Activated T-helper 1 cell treated with Interleukin-2 at 50 U/mL for 16 hours (primary cell): ENCODE measurements at regions not wholly inside any gene's neighbourhood (a gene's known extent, or its start where the extent isn't known, plus 50 kb on each side); places are given as distances from the start of the nearest gene placed in this dataset.

Experiments used
- DNase-seq: peaks from one replicate; pipeline ENCODE4 v3.0.0-alpha.2; 2020; ENCODE audit warnings: low read depth

DNA sequence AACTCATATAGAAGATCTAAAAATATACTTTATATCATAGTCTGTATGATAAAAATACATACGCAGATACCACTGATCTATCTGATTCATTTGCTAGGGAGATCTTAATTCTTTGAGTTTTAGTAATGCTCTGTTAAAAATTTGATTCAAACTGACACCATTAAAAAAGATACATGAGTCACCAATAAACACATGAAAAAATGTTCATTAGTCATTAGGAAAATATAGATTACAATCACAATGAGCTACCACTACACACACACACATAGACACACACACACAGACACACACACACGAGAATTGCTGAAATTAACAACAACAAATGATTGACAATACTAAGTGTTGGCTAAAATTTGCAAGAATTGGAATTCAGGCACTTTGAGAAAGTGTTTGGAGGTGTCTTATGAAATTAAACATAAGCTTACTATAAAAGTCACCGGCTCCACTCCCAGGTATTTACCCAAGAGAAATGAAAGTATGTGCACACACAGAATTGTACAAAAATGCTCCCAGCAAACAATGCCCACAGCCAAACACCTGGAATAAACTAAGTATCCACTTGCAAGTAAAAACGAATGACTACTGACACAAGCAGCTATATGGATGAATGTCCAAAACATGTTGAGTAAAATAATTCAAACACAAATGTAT lies 117.7 kb upstream of the GGTLC1 start:
- DNase-seq: no peak

DNA sequence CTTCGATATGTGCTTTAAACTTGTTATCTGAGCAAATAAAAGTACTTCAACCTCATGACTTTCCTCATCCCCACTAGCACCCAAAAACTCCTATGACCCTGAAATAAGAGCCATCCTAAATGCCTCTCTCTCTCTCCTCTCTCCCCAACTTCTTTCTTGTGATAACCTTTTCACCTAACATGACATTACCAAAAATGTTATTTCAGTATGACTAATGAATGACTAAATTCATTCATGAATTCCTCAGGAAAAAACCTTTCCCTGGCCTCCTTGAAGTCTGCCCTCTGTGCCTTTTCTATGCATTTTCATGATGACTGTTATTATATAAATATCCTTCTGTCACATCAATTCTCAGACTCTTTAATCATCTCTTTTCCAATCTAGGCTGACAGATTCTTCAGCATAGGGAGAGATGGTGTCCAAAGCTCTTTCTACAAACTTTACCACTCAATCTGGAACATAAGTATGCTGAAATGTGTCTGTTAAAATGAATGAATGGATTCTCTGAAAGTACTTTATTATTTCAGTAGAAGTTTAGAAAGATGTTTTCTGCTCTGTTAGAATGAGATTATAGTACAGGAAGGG lies 114.3 kb upstream of the GGTLC1 start:
- DNase-seq: no peak

DNA sequence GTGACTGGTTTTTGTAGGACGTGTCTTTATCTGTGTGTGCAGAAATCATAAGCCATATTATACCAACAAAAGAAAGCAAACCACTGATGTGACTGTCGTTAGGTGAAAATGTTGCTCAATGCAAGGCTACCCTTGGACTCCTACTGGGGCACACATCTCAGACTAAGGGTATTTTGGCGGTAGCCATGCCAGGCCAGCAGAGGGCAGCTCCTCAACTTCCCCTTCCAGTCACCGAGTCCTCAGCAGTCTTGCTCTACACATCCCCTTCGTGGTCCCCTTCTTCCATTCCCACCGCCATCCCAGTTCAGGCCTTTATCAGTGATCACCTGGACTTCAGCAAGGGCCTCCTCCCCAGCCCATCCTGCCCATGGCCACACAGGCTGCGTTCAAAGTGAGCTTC lies 113.7 kb upstream of the GGTLC1 start:
- no peak for DNase-seq

DNA sequence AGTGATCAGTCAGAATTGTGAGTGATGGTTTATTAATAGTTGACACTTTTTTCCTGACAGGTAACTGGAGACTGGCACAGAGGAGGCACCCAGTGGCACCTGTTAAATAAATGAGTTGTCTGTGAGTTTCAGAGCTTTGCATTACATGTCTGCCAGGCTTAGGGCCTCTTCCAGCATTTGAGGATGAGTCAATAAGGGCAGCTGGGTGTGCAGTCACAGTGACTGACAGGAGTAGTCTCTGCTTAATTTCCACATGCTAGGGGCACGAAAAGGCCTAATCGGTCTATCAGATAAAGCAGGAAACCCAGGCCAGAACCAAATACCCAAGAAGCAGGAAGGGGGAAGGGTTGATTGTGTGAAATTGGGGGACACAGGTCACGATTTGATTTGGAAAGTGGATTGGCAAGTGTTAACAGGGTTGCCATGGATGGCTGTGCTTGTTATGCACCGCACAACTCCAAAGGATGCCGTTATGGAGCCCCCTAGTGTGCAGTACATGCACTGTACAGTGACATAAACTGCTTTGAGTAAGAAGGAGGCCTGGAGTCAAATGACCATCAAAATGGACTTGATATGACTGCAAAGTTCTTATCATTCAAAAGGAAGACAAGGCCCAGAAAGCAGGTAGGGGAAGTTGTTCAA lies 111.9 kb upstream of the GGTLC1 start:
- DNase-seq: peak; percentile 26

DNA sequence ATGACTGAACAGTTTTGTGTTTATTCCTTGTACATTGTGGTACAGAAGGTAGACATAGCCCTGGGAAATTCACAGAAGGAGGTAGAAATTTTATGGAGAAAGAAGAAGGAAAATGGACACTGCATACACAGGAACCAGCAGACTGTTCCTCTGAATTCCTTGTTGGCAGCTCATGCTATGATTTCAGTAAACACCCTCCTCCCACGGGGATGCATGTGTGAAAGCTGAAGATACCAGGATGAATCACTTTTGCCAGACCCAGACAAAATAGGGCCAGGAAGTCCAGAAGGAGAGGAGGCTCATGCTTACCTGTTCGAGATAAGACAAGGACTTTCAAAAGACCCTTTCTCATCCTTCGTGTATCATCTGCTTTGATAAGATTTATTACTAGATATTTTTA lies 110.3 kb upstream of the GGTLC1 start:
- DNase-seq: no peak

DNA sequence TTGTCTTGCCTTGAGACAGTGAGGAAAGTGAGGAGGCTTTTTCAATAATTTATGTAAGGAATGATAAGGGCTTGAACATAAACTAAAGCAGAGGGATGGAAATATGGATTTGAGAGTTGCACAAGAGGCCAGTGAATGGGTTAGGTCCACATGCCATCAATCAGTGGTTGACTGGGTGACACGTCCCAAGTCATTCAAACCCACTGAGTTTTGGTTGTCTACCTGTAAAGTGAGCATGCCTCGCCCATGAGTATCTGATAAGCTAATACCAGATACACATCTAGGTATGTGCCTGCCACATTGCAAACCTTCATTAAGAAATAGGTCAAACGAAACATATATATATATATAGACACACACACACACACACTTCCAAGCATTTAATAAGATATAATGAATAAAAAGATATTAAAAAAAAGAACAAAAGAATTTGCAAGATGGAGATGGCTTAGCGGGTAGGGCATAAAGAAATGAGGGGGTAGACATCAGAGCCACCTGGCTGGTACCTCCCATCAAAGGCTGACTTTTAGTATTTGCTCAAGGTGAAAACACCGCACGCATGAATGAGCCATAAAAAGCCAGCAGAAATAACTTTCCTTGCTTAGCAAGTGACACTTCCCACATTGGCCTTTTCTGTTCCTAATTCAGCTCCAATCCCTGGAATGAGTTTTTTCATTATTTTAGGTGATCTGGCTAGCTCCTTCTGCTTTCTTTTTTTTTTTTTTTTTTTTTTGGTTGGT lies 109.1 kb upstream of the GGTLC1 start:
- no peak for DNase-seq

DNA sequence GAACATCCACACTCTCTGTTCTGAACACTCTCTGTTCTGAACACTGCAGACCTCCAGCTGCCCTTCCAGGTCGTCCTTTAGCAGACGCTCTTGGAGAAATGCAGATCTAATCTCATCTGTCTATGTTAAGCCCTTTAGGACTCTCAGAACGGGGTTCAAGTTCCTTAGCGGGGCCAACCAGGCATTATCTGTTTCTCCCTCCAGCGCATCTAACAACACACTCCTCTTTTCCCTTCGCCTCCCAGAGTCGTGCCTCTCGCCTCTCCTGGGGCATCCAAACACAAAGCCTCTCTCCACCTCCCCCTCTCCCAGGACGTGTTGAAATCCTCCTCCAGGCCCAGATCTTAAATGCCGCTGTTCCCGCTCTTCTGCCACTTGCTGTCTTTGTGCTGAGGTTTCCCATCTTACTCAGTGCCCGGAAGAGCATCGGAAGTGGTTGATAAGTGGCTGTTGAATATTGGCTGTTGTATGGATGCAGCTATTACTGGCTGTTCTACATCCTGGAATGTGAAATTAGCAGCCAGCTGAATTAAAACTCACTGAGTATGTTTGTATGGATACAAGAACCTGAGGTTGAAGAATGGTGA lies 108.4 kb upstream of the GGTLC1 start:
- DNase-seq: no peak

DNA sequence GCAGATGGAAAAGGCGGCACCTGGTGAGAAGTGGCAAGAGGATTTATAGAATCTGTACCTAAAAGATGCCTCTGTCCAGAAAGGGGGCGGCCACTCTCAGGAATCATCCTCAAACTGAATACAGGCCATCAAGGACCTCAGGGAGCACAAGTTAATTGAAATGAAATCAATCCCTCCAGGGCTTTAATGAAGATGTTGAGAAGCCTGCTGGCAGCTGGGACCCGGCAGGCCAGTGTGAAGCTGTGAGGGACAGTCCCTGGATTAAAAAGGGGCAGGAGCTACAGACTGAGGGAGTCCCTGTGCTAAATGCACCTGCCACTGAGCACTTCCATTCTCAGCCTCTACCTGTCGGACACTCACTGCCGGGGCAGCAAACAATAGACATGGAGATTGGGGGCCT lies 107.7 kb upstream of the GGTLC1 start:
- no peak for DNase-seq

DNA sequence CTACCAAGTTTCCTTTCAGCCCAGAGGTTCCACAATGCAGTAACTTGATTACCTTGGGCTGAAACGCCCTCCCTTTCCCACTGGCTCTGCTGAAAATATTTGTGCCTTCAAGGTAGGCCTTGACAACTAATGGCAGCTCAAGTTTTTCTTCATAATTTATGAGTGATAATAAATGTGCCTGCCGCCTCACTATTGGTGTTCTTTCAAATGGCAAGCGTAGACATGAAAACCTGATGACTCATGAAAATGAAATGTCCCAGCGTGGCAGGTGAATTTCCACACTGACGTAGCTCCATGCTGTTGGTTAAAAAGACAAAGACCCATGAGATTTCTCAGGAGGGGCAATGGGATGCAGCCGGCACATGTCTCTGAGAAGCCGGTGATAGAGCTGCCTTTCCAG lies 107.2 kb upstream of the GGTLC1 start:
- no peak for DNase-seq

DNA sequence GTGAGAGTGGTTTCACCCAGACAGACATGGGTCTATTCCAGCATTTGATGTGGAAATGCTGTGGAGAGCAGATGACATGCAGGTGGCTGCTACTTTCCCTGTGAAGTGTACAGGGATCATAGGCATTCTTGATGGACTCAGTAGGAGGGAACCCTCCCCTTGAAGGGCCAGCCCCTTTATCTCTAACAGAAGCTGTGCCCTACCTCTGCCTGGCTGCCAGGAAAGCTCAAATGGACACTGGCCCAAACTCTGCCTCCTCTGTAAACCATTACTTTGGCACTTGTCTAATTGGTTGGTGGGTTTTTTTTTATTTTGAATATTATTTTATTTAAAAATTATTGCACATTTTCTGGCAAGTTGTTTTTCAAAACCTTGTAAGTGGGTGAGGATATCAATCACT lies 106.7 kb upstream of the GGTLC1 start:
- DNase-seq: no peak

DNA sequence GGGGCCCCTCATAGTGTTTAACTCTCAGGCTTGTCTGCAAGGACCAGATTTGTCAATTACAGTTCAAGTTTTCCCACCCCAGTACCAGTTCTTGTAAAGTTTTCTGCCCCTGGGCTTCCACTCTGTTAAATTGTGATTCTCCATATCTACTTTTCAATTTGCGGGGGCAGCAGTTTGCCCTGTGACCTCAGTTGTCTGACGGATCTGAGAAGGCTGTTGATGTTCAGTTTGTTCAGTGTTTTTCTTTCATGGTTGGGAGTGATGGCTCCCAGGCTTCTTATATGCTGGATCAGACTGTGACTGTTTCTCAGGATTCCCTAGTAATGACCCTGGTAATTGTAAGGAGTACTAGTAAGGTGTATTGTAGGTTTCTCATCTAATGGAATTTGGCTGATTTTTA lies 101.0 kb upstream of the GGTLC1 start:
- DNase-seq: no peak

DNA sequence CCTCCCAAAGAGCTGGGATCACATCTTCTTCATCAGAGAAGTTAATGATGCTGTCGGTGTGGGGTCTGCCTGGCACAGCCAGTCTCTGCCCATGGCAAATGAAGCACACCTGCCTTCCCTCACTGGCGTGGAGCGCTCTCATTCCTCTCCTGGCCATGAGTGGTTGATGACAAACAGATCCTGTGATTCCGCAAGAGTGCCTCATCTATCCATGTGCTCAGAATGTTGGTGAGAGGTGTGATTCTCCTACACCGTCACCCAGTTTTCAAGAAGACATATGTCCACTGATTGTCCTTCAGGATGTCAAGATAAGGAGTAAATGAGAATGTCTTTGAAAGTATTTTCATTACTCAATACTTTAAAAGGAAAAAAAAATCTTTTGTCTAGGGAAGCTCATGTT lies 97.5 kb upstream of the GGTLC1 start:
- DNase-seq: no peak

DNA sequence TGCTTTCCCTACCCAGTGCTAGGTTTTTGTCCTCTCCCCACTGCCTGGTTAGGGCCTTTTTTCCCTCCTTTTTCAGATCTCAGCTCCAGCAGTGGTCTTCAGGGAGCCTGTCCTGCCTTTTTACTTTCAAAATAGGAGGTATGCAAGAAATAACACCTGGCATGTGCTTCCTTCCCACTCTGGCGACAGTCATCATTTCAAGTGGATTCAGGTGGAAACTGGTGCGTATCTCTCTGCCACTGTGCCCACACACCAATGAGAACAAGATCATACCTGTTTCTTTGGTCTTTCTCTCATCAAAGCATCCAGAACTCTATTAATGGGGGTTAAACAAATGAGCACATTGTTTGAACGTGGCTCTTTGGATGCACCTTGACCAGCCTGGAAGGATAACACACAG lies 95.7 kb upstream of the GGTLC1 start:
- DNase-seq: no peak

DNA sequence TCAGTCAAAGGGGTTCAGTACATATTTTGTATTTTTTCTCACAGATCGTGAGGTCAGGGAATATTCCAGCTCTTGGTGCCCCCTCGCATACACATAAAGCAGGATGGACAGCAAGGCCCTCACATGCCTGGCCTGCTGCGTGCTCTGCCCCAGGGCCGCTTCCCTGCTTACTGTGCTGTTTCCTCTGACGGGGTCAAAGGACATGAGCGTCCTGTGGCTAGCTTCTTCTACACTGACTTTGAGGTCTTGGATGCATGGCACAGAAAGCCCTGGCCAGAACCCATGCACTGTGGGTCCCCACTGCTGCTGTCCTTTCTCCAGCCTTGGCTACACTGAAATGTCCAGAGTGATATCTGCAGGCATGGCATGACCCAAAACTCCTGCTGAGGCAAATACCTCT lies 92.5 kb upstream of the GGTLC1 start:
- no peak for DNase-seq

DNA sequence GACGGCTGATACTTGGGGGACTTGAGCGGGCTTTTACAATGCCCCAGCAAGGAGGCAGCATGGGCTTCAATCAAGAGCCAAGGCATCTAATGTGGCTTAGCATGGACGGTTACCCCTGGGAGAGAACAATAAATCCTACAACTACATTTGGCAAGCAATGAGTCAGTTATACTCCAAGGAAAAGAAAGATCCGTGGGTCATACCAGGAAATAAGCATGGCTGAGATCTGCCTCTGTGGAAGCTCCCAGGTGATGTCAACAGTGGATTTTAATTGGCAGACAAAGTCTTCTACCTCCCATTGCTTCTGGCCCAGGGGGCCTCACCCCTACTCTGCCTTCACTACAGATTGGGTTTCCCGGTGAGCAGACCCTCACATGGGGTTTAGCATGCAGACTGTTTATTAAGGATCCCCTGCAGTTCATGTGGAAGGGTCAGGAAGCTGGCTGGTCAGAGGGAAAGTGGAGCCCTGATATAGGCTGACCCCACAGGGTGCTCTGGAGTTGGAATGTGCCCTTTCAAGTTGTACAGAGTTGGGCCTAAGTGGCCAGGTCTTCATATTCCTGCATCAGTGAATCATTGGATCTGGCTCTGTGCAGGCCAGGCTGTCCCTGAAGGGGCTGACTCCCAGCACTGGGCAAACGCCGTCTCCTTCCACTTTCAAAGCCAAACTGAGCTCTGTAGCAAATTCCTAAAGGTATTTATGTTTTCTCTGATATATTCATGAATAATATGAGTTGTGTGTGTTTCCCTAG lies 91.3 kb upstream of the GGTLC1 start:
- no peak for DNase-seq

DNA sequence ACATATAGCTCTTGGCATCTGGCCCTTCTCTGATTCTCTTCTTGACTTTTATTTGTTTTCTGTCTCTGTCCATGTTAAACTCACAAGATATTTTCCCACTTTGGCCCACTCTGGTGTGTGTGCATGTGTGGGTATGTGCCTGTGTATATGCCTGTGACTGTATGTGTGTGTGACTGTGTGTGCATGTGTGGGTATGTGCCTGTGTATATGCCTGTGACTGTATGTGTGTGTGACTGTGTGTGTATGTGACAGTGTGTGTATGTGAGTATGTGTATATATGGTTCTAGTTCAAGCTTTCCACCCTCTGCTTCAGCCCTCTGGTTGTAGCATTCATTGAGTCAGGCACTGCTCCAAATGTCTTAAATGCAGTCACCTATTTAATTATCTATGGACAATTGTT lies 88.6 kb upstream of the GGTLC1 start:
- no peak for DNase-seq

DNA sequence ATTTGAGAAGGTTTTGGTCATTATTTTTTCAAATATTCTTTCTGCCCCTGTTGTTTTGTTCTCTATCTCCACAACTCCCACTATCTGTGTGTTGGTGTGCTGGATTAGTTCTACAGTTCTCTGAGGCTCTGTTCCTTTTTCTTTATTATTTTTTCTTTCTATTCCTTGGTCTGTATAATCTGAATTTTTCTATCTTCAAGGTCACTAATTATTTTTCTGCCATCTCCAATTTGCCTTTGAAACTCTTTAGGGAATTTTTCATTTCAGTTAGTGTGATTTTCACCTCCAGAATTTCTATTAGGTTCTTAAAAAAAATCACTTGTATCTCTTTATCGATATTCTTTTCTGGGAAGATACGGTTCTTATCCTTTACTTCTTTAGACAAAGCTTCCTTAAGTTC lies 82.1 kb upstream of the GGTLC1 start:
- no peak for DNase-seq

DNA sequence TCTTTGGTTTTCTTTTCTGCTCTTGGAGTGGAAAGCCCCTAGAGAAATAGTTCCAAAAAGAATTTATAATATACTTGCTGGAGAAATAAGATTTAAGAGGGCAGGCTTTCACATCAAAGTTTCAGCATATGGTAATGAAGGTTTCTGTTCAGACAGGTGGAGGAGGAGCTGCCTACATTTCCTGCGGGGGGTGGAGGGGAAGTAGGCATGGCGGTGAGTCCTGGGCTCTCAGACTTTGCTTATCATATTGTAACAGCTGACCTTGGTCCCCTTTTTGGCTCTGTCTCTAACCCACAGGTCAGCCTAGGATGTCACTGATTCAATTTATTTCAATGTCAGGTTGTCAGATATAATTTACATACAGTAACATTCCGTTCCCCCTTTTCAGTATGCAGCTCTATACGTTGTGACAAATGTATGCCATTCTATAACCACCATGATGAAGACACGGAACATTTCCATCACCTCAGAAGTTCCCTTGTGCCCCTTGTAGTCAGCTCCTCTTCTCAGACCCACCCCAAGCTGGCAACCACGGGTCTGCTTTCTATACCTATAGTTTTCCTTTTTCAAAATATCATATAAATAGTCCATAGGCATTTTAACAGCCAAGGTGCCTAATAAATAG lies 77.6 kb upstream of the GGTLC1 start:
- DNase-seq: no peak

DNA sequence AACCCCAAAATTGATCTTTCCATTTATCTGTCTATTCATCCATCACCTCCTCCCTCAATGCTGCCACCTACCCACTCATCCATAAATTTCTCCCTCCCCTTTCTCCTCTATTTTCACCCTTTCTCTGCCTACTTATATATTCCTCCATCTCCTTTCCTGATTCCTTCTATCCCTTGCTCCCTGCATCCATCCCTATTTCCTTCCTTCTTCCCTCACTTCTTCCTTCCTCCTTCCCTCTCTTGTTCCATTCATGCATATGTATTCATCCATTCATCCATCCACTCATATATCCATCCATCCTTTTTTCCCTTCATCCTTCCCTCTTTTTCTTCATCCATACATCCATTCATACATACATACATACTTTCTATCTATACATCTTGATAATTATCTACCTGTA lies 76.3 kb upstream of the GGTLC1 start:
- no peak for DNase-seq

DNA sequence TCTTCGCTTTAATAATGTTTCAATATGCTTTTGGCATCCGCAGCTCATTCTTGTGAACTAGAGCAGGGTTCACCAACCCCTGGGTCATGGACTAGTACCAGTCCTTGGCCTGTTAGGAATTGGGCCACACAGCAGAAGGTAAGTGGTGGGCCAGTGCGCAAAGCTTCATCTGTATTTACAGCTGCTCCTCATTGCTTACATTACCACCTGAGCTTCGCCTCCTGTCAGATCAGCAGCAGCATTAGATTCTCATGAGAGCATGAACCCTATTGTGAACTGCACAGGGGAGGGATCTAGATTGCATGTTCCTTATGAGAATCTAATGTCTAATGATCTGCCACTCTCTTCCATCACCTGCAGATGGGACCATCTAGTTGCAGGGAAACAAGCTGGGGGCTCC lies 75.5 kb upstream of the GGTLC1 start:
- DNase-seq: no peak

DNA sequence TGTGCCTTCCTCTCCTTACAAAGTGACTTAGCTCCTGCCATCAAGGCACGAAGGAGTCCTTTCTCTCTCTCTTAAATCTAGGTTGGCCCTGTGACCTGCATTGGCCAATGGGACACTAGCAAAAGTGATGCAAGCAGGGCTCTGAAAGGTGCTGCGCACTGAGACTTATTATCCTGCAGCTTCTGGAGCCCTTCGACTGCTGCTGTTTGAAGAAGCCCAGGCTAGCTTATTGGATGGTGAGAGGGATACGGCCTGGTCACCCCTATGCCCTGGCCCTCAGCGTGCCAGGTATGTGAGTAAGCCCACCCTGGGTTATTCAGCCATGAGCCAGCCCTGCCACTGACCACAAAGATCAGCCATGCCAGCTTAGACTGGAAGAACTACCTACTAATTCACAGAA lies 74.5 kb upstream of the GGTLC1 start:
- no peak for DNase-seq
